Ovary (tissue), 7 donors: ENCODE measurements at regions not wholly inside any gene's neighbourhood (a gene's known extent, or its start where the extent isn't known, plus 50 kb on each side); places are given as distances from the start of the nearest gene placed in this dataset.

Experiments
- DNase-seq, 5 donors: peaks; one replicate each; pipeline ENCODE4 v3.0.0-alpha.2; 2019 to 2020
- H3K27ac ChIP-seq, 2 donors: fragments of 200-600 bp; one replicate each; pipeline versions ENCODE4 v1.5.1 to v1.8.0; 2019 to 2022
- H3K27me3 ChIP-seq: fragments of 200-600 bp; one replicate; pipeline ENCODE4 v1.8.0; 2022
- H3K36me3 ChIP-seq: fragments of 200-600 bp; sonication (generic); one replicate; pipeline ENCODE4 v1.5.1; 2019
- H3K4me1 ChIP-seq: one replicate; pipeline ENCODE4 v1.8.1; 2013; ENCODE audit warnings: mild to moderate bottlenecking, moderate library complexity; ENCODE audit not compliant: insufficient read depth
- H3K4me3 ChIP-seq: fragments of 200-600 bp; sonication (generic); one replicate; pipeline ENCODE4 v1.5.1; 2017
- H3K9me3 ChIP-seq, 2 donors: fragments of 200-600 bp in 1 of 2; sonication (generic) in 1 of 2; one replicate each; pipeline versions ENCODE4 v1.5.1 to v1.8.1; 2013 to 2019; ENCODE audit warnings: mild to moderate bottlenecking in 1 of 2, moderate library complexity in 1 of 2
- CTCF ChIP-seq, 3 donors: fragments of 450-650 bp in 2 of 3; fragments of 200-600 bp in 1 of 3; IDR thresholded peaks; one replicate each; pipeline versions ENCODE4 v1.5.1 to v1.8.0; 2016 to 2022; ENCODE audit warnings: antibody characterized with exemption in 3 of 3, mild to moderate bottlenecking in 1 of 3
- EP300 ChIP-seq: sonication (generic); formaldehyde crosslinking; IDR thresholded peaks from one replicate; pipeline ENCODE4 v1.6.1; 2017; ENCODE audit warnings: antibody characterized with exemption
- POLR2A ChIP-seq: fragments of 450-650 bp; IDR thresholded peaks from one replicate; pipeline ENCODE4 v1.6.1; 2017; ENCODE audit warnings: antibody characterized with exemption, mild to moderate bottlenecking, moderate library complexity
- WGBS, 3 donors: extraction: QIAGEN DNeasy Blood & Tissue Kit in 1 of 3; methylation state at CpG; one replicate each; pipeline versions ENCODE4 v1.1.5 to v1.1.7; 2013 to 2017; 5-methylcytosine and 5-hydroxymethylcytosine counted together
- intact Hi-C, 4 donors: fragments of 100-400 bp; cut with DNase I; formaldehyde crosslinking; loops; one replicate each; pipeline versions ENCODE4 v1.11.0 to v1.15.1; 2022 to 2023
- donor health status: DM: no; HTN: no; CAD: no; lungs with moderate emphysema.
- donor health status: DM: no; HTN: no; CAD: no.
- donor health status: Bipolar disorder and iron deficiency.
- donor health status: DM: no; HTN: no; CAD: no.
- donor health status: DM: yes; HTN: yes; CAD: no.

DNA sequence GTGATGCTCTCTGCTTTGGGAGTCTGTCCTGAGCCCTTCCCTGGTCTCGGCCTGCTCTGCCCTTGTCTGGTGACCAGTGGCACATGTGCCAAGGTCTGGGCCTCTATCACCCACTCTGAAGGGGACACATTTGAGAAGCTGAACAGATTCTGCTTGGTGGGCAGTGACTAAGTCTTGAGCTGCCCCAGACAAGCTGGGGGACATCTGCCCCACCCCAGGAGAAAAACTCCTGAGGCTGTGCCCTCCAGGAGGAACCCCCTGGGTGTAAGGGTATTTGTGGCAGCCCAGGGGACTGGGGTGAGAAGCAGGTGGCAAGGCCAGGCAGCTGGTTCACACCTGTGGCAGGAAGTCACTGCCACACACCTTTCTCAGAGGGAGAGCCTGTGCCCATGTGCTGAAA lies 342.1 kb downstream of the DYSF start:
- no peaks in the 10 kb centered on the region for H3K9me3 ChIP-seq
- WGBS, 3 donors: 90 to 100% (median 91%) methylated on average over 1 of the region's 1 CpG
- intact Hi-C loops: no loop called here
- DNase-seq: no peak
- H3K4me1 ChIP-seq: no peaks in the 10 kb centered on the region
- H3K27ac ChIP-seq: no peak overlapping the region
- H3K4me3 ChIP-seq: no peak overlapping the region
- H3K27me3 ChIP-seq: no peaks in the 10 kb centered on the region
- TF ChIP-seq EP300: no peak
- no peak for TF ChIP-seq CTCF (IDR thresholded peaks at IDR 0.05)
- no peak for TF ChIP-seq POLR2A
- no peaks in the 10 kb centered on the region for H3K36me3 ChIP-seq

DNA sequence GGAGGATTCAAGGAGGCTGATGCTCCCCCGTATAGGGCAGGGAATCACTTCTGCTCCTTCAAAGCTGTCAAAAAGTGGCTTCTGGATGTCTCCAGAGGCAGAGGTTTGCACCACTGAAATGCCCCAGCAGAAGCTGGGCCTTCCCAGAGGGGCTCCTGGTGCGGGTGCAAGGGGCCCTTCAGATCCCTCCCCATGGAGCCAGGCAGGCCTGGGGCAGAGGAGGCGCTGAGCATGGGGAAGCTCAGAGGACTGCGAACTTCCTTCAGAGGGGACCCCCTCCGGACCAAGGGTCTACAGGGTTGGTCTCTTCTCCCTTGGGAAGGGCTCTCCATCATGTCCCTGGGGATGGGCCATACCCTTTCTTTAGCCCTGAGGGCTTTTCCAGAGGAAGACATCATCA lies 341.2 kb downstream of the DYSF start:
- Histone ChIP-seq H3K4me1 (no peaks in the 10 kb centered on the region), H3K27me3 (no peaks in the 10 kb centered on the region), H3K36me3 (no peaks in the 10 kb centered on the region), H3K27ac (no peak overlapping the region), H3K9me3 (no peaks in the 10 kb centered on the region), H3K4me3 (no peak overlapping the region)
- 77 to 95% (median 92%) methylated on average over 4 to 5 of the region's 5 CpGs for WGBS, 3 donors
- DNase-seq: no peak
- intact Hi-C loops: no loop called here
- TF ChIP-seq EP300 (no peak), POLR2A (no peak), CTCF (IDR thresholded peaks at IDR 0.05) (no peak)

- WGBS, 3 donors: 53 to 73% (median 66%) methylated on average over 2 of the region's 2 CpGs
- H3K4me3 ChIP-seq: no peak overlapping the region
- H3K9me3 ChIP-seq: no peaks in the 10 kb centered on the region
- no peaks in the 10 kb centered on the region for H3K27me3 ChIP-seq
- no peak for TF ChIP-seq EP300
- no peak for TF ChIP-seq POLR2A
- TF ChIP-seq CTCF (IDR thresholded peaks at IDR 0.05): no peak
- H3K27ac ChIP-seq: no peak overlapping the region
- H3K36me3 ChIP-seq: no peaks in the 10 kb centered on the region
- no peak for DNase-seq
- intact Hi-C loops: no loop called here
- no peaks in the 10 kb centered on the region for H3K4me1 ChIP-seq
Measured at GRCh38 chr2:71793926-71794325, 340.6 kb downstream of the DYSF start.

DNA sequence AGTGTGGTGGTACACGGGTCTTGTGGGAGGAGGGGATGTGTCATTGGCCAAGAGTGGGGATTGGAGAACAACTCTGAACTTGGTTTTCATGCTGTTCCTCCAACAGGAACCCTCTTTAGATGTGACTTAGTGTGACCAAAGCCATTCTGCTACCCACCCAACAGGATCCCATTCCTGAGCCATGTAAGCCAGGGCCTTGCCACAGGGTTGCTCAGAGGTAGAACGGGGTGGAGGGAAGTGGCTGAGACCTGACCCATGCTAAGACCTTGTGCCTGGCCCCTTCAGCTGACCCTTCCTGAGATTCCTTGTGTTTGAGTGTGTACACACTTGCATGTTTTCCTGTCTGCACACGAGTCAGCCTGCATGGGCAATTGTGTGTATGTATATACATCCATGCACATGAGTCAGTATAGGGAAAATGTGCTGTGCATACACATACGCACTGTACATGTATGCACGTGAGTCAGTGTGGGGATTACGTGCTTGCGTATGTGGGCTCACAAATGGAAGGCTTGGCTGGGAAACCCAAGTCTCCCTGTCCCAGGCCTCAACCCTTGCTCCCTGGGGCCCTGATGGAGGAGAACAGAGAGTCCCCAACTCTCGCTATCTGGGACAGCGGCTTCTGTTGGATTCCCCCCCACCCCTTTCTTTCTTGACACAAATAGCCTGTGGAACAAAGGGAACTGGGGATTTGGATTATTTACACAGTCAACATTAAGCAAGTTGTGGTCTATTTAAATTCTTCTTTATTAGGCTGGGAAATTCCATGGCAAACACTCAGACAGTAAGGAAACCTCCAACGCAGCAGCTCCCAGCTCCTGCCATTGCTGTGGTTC lies 339.8 kb downstream of the DYSF start:
- WGBS, 3 donors: 55 to 64% (median 57%) methylated on average over 10 of the region's 10 CpGs
- Histone ChIP-seq H3K4me1 (no peaks in the 10 kb centered on the region), H3K4me3 (no peak overlapping the region), H3K27ac (no peak overlapping the region), H3K36me3 (no peaks in the 10 kb centered on the region), H3K27me3 (no peaks in the 10 kb centered on the region), H3K9me3 (no peaks in the 10 kb centered on the region)
- TF ChIP-seq POLR2A (no peak), EP300 (no peak), CTCF (IDR thresholded peaks at IDR 0.05) (no peak)
- intact Hi-C loops: no loop called here
- no peak for DNase-seq
